ENCODE measurements at regions not wholly inside any gene's neighbourhood (a gene's known extent, or its start where the extent isn't known, plus 50 kb on each side); places are given as distances from the start of the nearest gene placed in this dataset.

DNA sequence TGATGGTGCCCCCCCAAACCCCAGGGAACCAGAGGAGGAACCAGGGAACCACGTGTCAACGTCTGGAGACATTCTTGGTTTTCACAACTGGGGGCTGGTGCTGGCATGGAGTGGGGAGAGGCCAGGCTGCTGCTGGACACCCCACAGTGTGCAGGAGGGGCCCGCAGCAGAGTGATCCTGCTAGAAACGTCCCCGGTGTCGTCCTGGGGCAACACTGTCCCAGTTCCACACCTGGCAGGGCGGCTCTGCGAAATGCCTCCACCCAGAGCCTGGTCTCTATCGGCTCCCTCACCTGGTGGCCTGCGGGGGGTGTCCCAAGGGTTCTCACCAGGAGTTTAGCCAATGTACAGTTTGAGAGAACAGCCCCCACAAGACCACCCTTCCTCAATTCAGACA is 226.3 kb downstream of the CTTN start:
- no peak for TF ChIP-seq CTCF (conservative IDR thresholded peaks at IDR 0.05; ENCODE audit: low read length)
- H3K4me3 ChIP-seq (ENCODE audit: low read length), result no peak overlapping the region
- no peak for DNase-seq (ENCODE audit: low read depth)

DNA sequence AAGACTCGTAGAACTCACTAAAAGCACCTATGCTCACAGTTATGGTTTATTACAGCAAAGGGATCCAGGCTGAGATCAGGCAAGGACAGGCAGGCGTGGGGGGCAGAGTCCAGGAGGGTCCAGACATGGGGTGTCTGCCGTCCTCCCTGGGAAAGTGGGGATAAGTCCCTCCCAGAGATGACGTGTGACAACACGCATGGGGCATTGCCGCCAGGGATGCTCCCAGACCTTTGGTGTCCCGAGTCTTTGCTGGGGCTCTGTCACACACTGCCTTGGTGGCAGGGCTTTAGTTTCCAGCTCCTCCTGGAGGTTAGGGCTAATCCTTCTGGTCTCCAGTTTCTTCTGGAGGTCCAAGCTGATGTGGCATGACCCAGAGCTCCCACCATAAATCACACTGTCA is 226.7 kb downstream of the CTTN start:
- no peak for TF ChIP-seq CTCF (conservative IDR thresholded peaks at IDR 0.05; ENCODE audit: low read length)
- DNase-seq (ENCODE audit: low read depth), result no peak
- no peak overlapping the region for H3K4me3 ChIP-seq (ENCODE audit: low read length)

GRCh38 chr11:70625582-70626518 is 227.5 kb downstream of the CTTN start:
- no peak for DNase-seq (ENCODE audit: low read depth)
- H3K4me3 ChIP-seq (ENCODE audit: low read length), result no peak overlapping the region
- no peak for TF ChIP-seq CTCF (conservative IDR thresholded peaks at IDR 0.05; ENCODE audit: low read length)

DNA sequence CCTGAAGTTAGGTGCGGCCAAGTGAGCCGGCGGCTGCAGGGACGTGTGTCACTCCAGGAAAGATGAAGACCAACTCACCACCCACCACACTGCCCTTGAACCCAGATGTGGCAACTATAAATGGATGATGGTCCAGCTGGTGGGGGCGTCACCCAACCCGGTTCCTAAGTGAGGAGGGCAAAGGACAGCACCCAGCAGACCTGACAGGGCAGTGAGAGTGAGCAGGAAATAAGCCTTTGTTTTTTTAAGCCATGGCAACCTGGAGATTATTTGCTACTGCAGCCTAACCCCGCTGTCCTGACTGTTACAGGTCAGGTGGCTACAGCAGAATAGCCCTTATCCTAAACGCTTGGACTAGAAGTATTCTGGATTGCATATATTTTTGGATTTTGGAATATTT is 228.9 kb downstream of the CTTN start:
- no peak overlapping the region for H3K4me3 ChIP-seq (ENCODE audit: low read length)
- DNase-seq (ENCODE audit: low read depth), result no peak
- no peak for TF ChIP-seq CTCF (conservative IDR thresholded peaks at IDR 0.05; ENCODE audit: low read length)

DNA sequence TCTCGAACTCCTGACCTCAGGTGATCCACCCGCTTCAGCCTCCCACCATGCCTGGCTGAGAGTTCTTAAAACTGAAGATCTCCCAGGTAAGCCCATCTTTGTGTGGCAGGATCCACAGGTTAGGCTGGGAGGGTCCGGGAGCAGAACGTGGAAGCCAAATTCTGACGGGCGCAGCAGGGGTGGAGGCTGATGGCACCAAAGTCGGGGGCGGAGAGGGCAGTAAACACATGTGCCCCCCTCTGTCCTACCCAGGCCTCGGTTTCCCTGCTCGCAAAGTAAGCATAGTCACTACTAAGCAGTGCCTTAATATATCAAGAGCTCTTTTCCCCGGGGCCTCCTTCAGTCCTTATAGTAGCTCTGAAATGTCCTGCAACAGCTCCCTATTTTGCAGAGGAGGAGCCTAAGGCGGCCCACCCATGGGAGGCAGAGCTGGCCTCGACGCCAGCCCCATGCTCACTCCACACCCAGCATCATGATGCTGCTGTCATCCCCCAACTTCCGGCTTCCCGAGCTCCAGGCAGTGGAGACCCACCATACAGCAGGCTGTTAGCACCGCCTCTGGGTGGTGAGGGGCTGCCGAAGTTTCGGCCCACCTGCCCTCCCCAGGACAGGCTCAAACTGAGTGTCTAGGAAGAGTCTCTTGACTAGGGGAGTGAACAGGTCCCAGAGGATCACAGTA is 230.0 kb downstream of the CTTN start:
- no peak for TF ChIP-seq CTCF (conservative IDR thresholded peaks at IDR 0.05; ENCODE audit: low read length)
- no peak overlapping the region for H3K4me3 ChIP-seq (ENCODE audit: low read length)
- DNase-seq (ENCODE audit: low read depth), result no peak

GRCh38 chr11:70628855-70629844 is 230.8 kb downstream of the CTTN start:
- TF ChIP-seq CTCF (conservative IDR thresholded peaks at IDR 0.05; ENCODE audit: low read length), result no peak
- no peak for DNase-seq (ENCODE audit: low read depth)
- no peak overlapping the region for H3K4me3 ChIP-seq (ENCODE audit: low read length)
